TTC549 (cell line): ENCODE measurements at regions not wholly inside any gene's neighbourhood (a gene's known extent, or its start where the extent isn't known, plus 50 kb on each side); places are given as distances from the start of the nearest gene placed in this dataset.

Source experiments
- FAIRE-seq: peaks from 2 replicates; lab custom pipeline; 2012; peaks lifted over from hg19 to GRCh38; lab: Jason Lieb, UNC

GRCh38 chr12:67370979-67371378, 101.8 kb downstream of the CAND1 start:
- no peak for FAIRE-seq

DNA sequence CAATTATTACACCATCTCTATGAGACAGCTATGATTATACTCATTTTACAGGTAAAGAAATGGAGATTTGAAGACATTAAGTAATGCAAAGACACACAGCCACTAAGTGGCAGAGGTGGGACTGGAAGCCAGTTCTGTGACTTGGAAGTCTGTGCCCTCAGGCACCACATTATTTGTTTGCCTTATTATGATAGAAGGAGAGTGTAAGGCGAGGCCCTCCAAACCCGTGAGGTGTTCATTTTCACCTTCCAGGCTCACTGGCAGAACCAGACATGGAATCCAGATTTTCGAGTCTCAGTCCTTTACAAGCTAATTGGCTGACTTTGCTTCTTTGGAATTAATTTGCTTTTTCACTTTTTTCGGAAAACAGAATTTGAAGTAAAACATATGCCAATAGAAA, 107.9 kb downstream of the CAND1 start:
- no peak for FAIRE-seq

DNA sequence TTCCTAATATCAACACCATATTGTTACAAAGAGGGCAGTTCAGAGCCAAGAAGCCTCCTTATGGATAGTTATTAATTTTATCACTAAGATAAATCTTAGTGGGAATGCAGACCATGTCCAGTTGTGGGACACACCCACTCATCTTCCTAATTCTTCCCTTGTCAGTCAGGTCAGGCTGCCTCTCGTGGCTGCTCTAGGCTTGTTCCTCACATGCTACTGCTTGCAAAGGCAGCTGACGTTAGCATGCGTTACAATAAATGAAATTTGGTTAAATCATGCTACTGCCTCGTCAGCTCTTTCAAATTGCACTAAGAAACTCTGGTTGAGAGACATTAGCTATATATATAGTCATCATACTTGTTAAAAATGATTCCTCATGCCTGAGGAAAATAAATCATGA, 108.4 kb downstream of the CAND1 start:
- no peak for FAIRE-seq

DNA sequence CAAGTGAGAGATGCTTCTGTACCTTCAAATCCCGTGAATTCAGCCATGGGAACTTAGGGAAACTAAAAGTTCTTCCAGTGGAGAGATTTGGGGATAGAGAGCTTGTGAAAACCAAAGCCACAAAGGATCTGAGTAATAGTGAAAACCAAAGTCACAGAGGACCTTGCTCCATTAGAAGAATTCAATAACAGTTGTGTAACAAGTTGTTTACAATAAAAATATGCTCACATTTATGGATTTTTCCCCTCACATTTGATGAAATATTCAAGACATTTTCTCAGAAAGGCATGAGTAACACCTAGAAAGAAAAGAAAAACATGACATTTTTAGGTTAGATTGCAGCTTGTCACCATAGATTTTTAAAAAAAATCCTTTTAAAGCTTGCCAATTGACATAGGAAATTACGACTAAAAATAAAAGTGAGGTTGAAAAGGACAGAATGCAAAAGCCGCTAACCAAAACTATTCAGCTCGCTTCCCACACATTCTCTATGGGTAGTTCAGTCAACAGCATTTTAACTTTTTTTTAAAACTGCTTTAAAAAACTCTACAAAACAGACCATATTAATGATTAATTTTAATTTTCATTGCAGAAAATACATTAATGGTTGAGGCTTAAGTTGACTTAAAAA, 113.2 kb downstream of the CAND1 start:
- no peak for FAIRE-seq

DNA sequence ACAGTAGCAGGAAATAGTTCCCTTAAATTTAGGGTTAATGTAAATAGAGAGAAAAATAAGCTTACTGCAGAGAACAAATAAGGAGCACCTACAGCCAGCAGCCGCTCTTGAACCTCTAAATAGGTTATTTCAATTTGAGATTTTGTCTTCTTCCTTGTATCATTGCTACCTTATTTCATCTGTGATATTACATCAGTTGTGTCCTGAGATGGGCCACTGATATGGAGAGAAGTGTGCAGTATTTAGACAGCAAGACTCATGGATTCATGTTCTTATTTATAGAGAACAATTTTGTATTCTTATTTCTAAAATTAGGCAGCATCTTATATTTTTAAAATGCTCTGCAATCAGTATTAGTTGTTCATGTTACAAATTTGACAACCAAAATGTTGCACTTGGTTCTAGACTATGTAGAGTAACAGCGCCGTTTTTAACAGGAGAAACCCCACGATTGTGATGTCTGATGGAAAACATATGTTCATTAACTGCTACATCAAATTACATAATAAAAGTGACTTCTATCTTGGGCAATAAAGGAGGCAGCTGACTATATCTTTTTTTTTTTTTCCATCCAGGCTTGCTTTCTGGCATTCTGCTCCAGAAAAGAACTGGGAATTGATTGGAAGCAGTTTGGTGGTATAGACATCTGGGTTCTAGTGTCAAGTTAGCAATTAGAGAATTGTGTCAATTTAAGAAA, 117.9 kb downstream of the CAND1 start:
- FAIRE-seq, result no peak

GRCh38 chr12:67388331-67389138, 119.4 kb downstream of the CAND1 start:
- no peak for FAIRE-seq

DNA sequence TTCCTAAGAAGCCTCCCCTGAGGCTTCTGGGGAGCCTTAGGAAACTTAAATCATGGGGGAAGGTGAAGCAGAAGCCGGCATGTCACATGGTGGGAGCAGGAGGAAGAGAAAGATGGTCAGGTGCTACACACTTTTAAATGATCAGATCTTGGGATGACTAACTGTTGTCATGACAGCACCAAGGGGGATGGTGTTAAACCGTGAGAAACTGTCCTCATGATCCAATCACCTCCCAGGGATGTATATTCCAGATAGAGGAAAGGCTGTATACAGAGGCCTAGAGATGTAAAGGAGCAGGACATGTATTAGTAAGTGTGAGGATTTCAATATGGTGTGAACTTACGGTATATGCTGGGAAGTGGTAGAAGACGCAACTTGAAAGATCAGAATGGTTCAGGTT, 121.1 kb downstream of the CAND1 start:
- FAIRE-seq, result no peak

- no peak for FAIRE-seq
Observed at GRCh38 chr12:67391034-67391433, 121.9 kb downstream of the CAND1 start.

GRCh38 chr12:67391656-67392055, 122.5 kb downstream of the CAND1 start:
- FAIRE-seq, result no peak

GRCh38 chr12:67394550-67394949, 125.4 kb downstream of the CAND1 start:
- no peak for FAIRE-seq

DNA sequence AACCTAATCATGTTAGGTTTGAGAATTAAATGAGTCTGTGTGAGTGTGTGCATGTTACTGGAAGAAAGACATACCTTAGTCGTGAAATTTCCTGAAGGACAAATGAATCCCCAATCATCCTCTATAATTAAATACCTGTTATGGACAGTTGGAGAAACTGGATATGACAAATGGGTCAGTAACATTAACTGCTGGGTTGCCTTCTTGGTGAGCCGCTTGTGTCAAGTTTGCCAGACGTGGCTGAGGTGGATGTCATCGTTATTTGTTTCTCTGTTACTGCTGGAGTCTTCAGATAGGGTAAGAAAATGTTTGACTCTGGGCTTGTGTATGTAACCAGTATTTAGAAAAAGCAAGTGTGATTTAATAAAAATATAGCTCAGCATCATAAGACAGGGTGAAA, 131.6 kb downstream of the CAND1 start:
- FAIRE-seq, result no peak

DNA sequence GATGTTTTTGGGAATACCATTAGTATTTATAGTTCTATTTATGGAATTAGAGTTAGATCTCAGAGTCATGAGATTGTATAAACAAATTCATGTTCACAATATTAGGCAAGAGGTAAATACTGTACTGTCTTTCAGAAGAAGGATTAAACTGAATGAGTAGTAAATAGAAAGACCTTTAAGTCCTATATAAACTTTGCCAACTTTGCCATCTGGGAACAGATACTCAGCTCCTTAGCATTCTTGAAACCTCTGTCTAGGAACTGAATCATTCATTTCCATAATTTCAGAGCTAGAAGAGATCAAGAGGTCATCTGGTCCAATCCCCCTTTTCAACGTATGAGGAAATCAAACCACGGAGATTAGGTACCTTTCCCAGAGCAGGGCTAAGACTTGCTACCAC, 141.1 kb downstream of the CAND1 start:
- FAIRE-seq, result no peak

DNA sequence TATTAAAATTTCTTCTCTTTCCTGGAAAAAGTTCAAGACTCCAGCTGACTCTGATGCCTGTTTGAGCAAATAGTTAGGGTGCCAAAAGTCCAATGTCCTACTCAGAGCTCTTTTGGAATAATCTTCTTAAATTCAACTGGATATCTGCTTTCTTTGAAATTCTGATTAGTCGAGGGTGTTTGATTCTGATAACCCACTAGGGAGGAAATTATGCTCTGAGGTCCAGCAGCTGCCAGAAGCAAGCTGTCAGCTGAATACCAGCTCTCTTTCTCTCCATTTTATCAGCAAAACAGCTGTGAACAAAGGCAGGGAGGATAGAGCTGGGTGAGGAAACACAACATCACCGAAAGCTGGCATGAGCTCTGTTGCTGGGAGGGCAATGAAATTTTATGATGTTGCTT, 141.5 kb downstream of the CAND1 start:
- FAIRE-seq, result no peak

GRCh38 chr12:67411562-67411961, 142.4 kb downstream of the CAND1 start:
- FAIRE-seq, result no peak

DNA sequence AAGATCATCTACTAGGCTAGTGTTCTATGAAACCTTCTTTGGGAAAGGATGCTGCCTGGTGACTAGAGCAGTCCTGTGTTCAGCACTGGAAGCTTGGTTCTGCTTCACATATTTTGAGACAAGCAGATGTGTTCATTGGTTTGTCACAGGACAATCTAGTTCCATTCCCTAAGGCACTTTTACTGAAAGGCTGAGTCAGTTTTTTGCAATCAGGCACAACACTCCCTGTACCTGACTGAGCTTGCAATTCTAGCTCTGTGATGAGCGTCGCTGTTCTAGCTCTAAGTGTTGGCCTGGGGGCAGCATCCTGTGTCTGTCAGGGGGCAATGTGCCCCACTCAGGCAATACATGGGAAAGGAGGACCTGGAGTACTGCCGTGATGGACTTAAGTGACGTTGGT, 144.4 kb downstream of the CAND1 start:
- no peak for FAIRE-seq

DNA sequence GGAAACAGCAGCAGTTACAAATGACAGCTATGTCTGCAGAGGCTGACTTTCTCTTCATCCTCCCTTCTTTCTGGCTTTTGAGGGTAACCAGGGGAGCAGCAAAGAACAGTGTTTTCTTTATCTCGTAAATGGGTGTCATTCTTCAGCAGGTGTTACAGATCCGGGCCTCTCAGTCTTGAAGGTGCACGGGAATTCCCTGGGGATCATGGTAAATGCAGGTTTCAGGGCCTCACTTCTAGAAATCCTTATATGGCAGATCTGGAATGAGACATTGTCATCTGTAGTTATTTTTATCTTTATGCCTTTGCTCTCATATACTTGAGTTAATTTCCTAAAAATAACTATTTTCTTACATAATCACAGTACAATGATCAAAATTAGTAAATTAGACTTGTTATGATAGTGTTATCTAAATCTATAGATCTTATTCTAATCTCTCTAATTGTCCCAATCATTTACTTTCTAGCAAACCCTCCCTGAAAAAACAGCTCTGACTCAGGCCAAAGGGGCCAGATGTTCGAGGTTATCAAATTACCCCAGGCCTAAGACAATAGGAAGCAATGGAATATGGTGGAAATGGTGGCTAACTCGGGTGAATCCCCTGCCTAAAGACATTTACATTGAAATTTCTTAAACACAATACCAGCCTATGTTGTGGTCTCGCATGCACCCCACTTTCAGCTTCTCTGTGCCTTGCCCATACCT, 145.0 kb downstream of the CAND1 start:
- FAIRE-seq, result no peak

- FAIRE-seq, result peak; percentile 76
Observed at GRCh38 chr12:67415473-67415872, 146.3 kb downstream of the CAND1 start.

DNA sequence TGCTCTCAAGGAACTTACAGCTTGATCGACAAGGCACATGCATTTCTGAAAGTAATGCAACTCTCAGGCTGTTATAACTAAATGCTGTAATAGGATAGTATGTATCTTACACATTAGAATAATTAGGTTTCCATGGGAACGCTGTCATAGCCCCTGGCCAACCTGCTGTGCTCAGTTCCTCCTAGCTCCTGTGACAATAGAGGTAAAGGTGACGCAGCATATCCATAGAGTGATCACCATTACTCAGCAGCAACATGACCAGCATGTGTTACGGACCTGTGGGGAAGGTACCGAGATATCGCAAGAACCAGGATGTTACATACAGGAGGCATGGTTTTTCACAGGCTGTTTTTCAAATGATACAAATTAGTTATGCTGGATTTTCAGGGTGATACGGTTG, 150.7 kb downstream of the CAND1 start:
- no peak for FAIRE-seq

DNA sequence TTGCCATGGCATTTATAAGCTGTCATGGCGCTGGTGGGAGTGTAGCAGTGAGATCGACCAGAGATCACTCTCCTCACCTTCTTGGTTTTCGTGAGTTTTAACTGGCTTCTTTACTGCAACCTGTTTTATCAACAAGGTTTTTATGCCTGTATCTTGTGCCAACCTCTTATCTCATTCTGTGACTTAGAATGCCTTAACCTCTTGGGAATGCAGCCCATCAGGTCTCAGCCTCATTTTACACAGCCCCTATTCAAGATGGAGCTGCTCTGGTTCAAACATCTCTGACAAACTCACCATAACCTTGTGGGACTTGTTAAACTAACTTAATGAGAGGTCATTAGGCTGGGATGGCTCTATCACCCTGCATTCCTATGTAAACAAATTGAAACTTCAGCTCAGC, 151.3 kb downstream of the CAND1 start:
- no peak for FAIRE-seq

GRCh38 chr12:67422081-67422480, 152.9 kb downstream of the CAND1 start:
- FAIRE-seq, result no peak

- FAIRE-seq, result no peak
Observed at GRCh38 chr12:67424784-67425183, 155.6 kb downstream of the CAND1 start.

DNA sequence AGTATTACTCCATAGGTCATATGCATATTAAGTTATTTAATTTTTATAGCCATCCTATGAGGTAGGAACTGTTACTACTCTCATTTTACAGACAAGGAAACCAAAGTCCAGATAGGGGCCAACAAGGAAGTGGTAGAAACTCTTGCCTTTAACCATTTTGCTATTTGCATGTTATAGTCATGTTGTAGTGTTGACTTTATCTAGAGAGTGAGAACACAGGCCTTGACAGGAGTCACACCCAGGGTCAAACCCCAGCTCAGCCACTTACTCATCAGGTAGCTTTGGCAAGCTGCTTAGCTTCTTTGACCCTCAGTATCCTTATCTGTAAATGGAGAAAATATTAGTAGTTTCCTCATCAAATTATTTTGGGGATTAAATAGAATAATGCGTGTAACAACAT, 156.2 kb downstream of the CAND1 start:
- FAIRE-seq, result no peak

DNA sequence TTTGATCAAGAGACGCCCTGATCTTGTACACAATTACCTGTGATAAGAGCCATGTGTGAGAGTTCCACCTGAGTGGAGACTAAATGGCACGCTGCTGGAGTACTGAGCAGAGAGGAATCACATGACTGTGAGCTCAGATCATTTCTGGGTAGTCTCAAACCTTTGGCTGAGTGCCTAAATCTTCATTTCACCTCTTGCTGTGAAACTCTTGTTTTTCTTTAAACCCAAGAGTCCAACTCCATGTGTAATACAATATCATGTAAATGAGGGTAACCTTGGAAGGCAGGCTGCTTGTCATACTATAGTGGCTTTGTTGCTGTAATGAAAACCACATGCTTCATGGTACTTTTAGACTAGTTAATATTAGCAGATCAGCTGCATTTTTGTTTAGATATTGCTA, 156.9 kb downstream of the CAND1 start:
- no peak for FAIRE-seq
